ENCODE measurements at regions not wholly inside any gene's neighbourhood (a gene's known extent, or its start where the extent isn't known, plus 50 kb on each side); places are given as distances from the start of the nearest gene placed in this dataset.
A peak's percentile ranks its signal among the peaks of the same experiment; 100 is the strongest.

GRCh38 chr10:21285742-21286331 lies 239.6 kb downstream of the SKIDA1 start:
- peaks cover 8 to 38% (median 29%) of the 10 kb centered on the region in 4 experiments; a peak in 6 of 7 replicates for H3K4me1 ChIP-seq (replicated peaks in 1 of 4; ENCODE audit: control insufficient read depth in 3 of 4, insufficient read depth in 4 of 4, low read length in 3 of 4)
- H2BK120ac ChIP-seq (replicated peaks; ENCODE audit: low read depth, low read length): peak overlapping the region; percentile 95
- H3K4me3 ChIP-seq (ENCODE audit: extremely low read depth in 1 of 4, insufficient read depth in 2 of 4, low read depth in 3 of 4, low read length in 4 of 4): no peak overlapping the region
- H3K79me2 ChIP-seq (ENCODE audit: control insufficient read depth in 1 of 2, insufficient read depth in 2 of 2, low read length in 2 of 2): peaks cover 0 to 35% of the 10 kb centered on the region in 2 experiments; a peak in 3 of 4 replicates
- H2AK5ac ChIP-seq (ENCODE audit: low read depth, low read length): peak overlapping the region; percentile 66; the same call in 1 of the 2 replicates
- no peaks in the 10 kb centered on the region for H4K20me1 ChIP-seq (replicated peaks in 1 of 2; ENCODE audit: control insufficient read depth in 1 of 2, insufficient read depth in 2 of 2, low read length in 2 of 2)
- H4K5ac ChIP-seq (ENCODE audit: insufficient read length, low read depth, low read length): no peak overlapping the region
- H4K91ac ChIP-seq (replicated peaks; ENCODE audit: insufficient read length, low read length): peak overlapping the region; percentile 79
- no peaks in the 10 kb centered on the region; the same call in 1 of the 2 replicates for H3K79me1 ChIP-seq (ENCODE audit: low read depth, low read length)
- no peak overlapping the region for H2AFZ ChIP-seq (ENCODE audit: low read length)
- H3K36me3 ChIP-seq (ENCODE audit: control insufficient read depth in 2 of 4, insufficient read depth in 4 of 4, low read length in 3 of 4): peaks cover 0 to 3% (median 0%) of the 10 kb centered on the region in 4 experiments; a peak in 1 of 8 replicates
- 89% methylated on average over 4 of the region's 4 CpGs; no CpG with 5 or more reads in 1 of the 2 experiments for WGBS, 2 experiments (ENCODE audit: extremely low coverage in 1 of 2, insufficient coverage in 1 of 2, insufficient read length in 1 of 2, insufficient replicate concordance in 2 of 2, low coverage in 1 of 2, low lambda C conversion rate in 2 of 2, missing lambda C conversion rate in 1 of 2)
- H3K56ac ChIP-seq (replicated peaks; ENCODE audit: insufficient read length, low read depth, low read length): no peak overlapping the region
- H3K23me2 ChIP-seq (ENCODE audit: low read depth, low read length): no peaks in the 10 kb centered on the region
- H2BK12ac ChIP-seq (ENCODE audit: low read depth, low read length): peak overlapping the region; percentile 91
- H3K23ac ChIP-seq (ENCODE audit: insufficient read length): no peak overlapping the region
- TF ChIP-seq BCL11A (IDR thresholded peaks at IDR 0.05; ENCODE audit: low read depth in 2 of 2, low read length in 2 of 2) (no peak), TCF12 (IDR thresholded peaks at IDR 0.05; ENCODE audit: low read depth, low read length) (no peak), PHF8 (conservative IDR thresholded peaks at IDR 0.05; ENCODE audit: low read depth, low read length) (no peak), GABPA (IDR thresholded peaks at IDR 0.05; ENCODE audit: borderline replicate concordance, insufficient read depth, low read length) (no peak), FOSL1 (IDR thresholded peaks at IDR 0.05; ENCODE audit: insufficient read depth, low read depth, low read length) (no peak), BRCA1 (IDR thresholded peaks at IDR 0.05; ENCODE audit: low read depth, low read length) (no peak)
- H3K4me2 ChIP-seq (ENCODE audit: insufficient read depth in 1 of 2, low read depth in 2 of 2, low read length in 2 of 2): peak overlapping the region in 1 of 2 experiments; percentile 48; a peak in 2 of 4 replicates
- DNase-seq (ENCODE audit: low read depth in 1 of 2, low spot score in 2 of 2) (no peak), FAIRE-seq (no peak)
- ChIA-PET CTCF (ENCODE audit: partially characterized antibody) (interaction anchor here (0.6 kb wide), 1 partner anchor 76 kb away, joined by 3 read pairs; no protein-coding TSS in a partner anchor), POLR2A (ENCODE audit: partially characterized antibody) (interaction anchor here (1.0 kb wide), 1 partner anchor 18 kb away, joined by 3 read pairs; no protein-coding TSS in a partner anchor)
- peak overlapping the region; percentile 20; the same call in 1 of the 2 replicates for H2BK15ac ChIP-seq (ENCODE audit: low read length)
- no peaks in the 10 kb centered on the region for H3K9me3 ChIP-seq (ENCODE audit: insufficient read depth in 2 of 2, low read depth in 1 of 2, low read length in 1 of 2)
- no peak overlapping the region for H3K9ac ChIP-seq (replicated peaks in 1 of 4; ENCODE audit: extremely low read depth in 1 of 4, low read depth in 3 of 4, low read length in 3 of 4)
- peak overlapping the region; percentile 91 for H2BK20ac ChIP-seq (ENCODE audit: low read length)
- H2BK5ac ChIP-seq (ENCODE audit: low read depth, low read length): peak overlapping the region; percentile 72; the same call in 1 of the 2 replicates
- H3K27me3 ChIP-seq (replicated peaks in 1 of 4; ENCODE audit: control insufficient read depth in 3 of 4, extremely low read depth in 1 of 4, insufficient read depth in 3 of 4, low read length in 3 of 4): no peaks in the 10 kb centered on the region
- H3K18ac ChIP-seq (ENCODE audit: extremely low read depth, low read length): peak overlapping the region; percentile 62; the same call in 1 of the 2 replicates
- H3K4ac ChIP-seq (replicated peaks; ENCODE audit: insufficient read length, low read depth, low read length): peak overlapping the region; percentile 40
- H4K8ac ChIP-seq (ENCODE audit: extremely low read depth, insufficient read depth, low read length): no peak overlapping the region
- no peak overlapping the region for H3K14ac ChIP-seq (ENCODE audit: insufficient read length)
- H3K27ac ChIP-seq (ENCODE audit: low read depth, low read length): no peak overlapping the region; the same call in 1 of the 2 replicates
